Left ventricle myocardium inferior (tissue), 1 donor: ENCODE measurements at regions not wholly inside any gene's neighbourhood (a gene's known extent, or its start where the extent isn't known, plus 50 kb on each side); places are given as distances from the start of the nearest gene placed in this dataset.

Experiments used
- DNase-seq: peaks from one replicate; pipeline ENCODE4 v3.0.0-alpha.2; 2020
- H3K27ac ChIP-seq: fragments of 200-600 bp; replicated peaks from 2 replicates; pipeline ENCODE4 v1.8.0; 2021
- H3K27me3 ChIP-seq: fragments of 200-600 bp; 2 replicates; pipeline ENCODE4 v1.8.0; 2021; ENCODE audit warnings: low read depth
- H3K36me3 ChIP-seq: fragments of 200-600 bp; 2 replicates; pipeline ENCODE4 v1.8.0; 2021
- H3K4me1 ChIP-seq: fragments of 200-600 bp; 2 replicates; pipeline ENCODE4 v1.8.0; 2021
- H3K4me3 ChIP-seq: fragments of 200-600 bp; 2 replicates; pipeline ENCODE4 v1.8.0; 2021; ENCODE audit warnings: mild to moderate bottlenecking, moderate library complexity
- H3K9me3 ChIP-seq: fragments of 200-600 bp; replicated peaks from 2 replicates; pipeline ENCODE4 v1.8.0; 2021
- intact Hi-C: fragments of 100-400 bp; cut with micrococcal nuclease; formaldehyde crosslinking; loops from one replicate; pipeline ENCODE4 v1.11.0; 2022
- TF ChIP-seq, protein P1 (sequence below): fragments of 200-600 bp; IDR thresholded peaks from 2 replicates; pipeline ENCODE4 v1.8.0; 2021; ENCODE audit warnings: antibody characterized with exemption, mild to moderate bottlenecking, borderline replicate concordance
- donor health status: DM: no; HTN: yes; CAD: no; lungs with severe emphysema.

DNA sequence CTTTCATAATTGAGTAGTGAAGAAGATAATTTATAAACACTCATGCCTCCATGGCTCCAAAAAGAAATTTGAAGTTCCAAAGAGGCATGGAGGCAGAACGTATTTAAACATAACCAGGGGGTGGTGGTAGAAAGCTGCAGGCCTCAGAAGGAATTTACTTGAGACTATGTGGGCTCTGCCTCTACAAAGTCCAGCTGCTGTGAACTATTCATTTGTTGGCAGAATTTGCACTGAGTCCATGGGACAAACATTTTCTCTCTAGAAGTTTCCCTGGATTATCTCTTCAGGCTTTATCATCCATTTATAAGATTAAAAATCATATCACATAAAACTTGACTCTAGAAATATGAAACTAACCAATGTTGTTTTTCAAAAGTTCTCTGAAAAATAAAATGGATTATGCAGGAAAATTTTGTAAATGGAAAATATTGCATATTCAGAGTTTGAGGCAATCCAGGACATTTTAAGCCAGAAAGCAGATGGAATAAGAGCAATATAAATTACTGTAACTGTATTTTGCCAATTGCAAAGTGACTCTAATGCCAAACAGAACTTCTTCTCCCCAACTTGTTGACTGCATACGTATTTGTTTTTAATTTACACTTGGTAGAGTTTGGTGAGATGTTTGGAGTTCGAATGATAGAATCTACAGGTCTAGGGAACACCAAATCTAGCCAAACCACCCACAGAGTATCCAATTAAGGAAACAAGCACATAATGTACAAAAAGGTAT is 258.2 kb downstream of the ENC1 start:
- H3K4me1 ChIP-seq, result peaks cover 68% of the 10 kb centered on the region
- H3K27ac ChIP-seq, result peak overlapping the region; percentile 81

GRCh38 chr5:74380193-74380592 is 260.3 kb downstream of the ENC1 start:
- TF ChIP-seq, protein P1, sequence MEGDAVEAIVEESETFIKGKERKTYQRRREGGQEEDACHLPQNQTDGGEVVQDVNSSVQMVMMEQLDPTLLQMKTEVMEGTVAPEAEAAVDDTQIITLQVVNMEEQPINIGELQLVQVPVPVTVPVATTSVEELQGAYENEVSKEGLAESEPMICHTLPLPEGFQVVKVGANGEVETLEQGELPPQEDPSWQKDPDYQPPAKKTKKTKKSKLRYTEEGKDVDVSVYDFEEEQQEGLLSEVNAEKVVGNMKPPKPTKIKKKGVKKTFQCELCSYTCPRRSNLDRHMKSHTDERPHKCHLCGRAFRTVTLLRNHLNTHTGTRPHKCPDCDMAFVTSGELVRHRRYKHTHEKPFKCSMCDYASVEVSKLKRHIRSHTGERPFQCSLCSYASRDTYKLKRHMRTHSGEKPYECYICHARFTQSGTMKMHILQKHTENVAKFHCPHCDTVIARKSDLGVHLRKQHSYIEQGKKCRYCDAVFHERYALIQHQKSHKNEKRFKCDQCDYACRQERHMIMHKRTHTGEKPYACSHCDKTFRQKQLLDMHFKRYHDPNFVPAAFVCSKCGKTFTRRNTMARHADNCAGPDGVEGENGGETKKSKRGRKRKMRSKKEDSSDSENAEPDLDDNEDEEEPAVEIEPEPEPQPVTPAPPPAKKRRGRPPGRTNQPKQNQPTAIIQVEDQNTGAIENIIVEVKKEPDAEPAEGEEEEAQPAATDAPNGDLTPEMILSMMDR, result no peak
- H3K4me3 ChIP-seq, result no peak overlapping the region
- H3K36me3 ChIP-seq, result no peaks in the 10 kb centered on the region
- no peak for DNase-seq
- H3K27ac ChIP-seq, result peak overlapping the region; percentile 43
- peaks cover 7% of the 10 kb centered on the region for H3K9me3 ChIP-seq
- intact Hi-C loops, result no loop called here
- H3K4me1 ChIP-seq, result peaks cover 65% of the 10 kb centered on the region
- H3K27me3 ChIP-seq, result no peaks in the 10 kb centered on the region

More for the DNA sequence above, 258.2 kb downstream of the ENC1 start:
- TF ChIP-seq, protein P1, result no peak
- no peaks in the 10 kb centered on the region for H3K9me3 ChIP-seq
- H3K4me3 ChIP-seq, result no peak overlapping the region
- intact Hi-C loops, result no loop called here
- DNase-seq, result no peak
- no peaks in the 10 kb centered on the region for H3K36me3 ChIP-seq
- no peaks in the 10 kb centered on the region for H3K27me3 ChIP-seq

GRCh38 chr5:74378464-74378863 is 262.1 kb downstream of the ENC1 start:
- Histone ChIP-seq H3K27ac (no peak overlapping the region), H3K27me3 (no peaks in the 10 kb centered on the region), H3K4me1 (peaks cover 48% of the 10 kb centered on the region), H3K36me3 (no peaks in the 10 kb centered on the region), H3K4me3 (no peak overlapping the region), H3K9me3 (peaks cover 7% of the 10 kb centered on the region)
- no peak for DNase-seq
- intact Hi-C loops, result no loop called here
- TF ChIP-seq, protein P1, result no peak

DNA sequence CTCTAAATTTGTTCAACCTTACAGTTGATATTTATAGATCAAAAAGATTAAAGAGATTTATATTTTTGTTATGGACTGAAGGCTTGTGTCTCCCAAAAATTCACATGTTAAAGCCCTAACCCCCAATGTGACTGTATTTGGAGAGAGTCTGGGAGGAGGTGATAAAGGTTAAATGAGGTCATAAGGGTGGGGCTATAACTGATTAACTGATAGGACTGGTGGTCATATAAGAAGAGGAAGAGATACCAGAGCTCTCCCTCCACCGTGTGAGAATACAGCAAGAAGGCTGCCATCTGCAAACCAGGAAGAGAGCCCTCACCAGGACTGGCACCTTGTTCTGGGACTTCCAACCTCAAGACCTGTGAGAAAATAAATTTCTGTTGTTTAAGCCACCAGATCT is 264.3 kb downstream of the ENC1 start:
- Histone ChIP-seq H3K27me3 (no peaks in the 10 kb centered on the region), H3K36me3 (no peaks in the 10 kb centered on the region), H3K9me3 (peaks cover 7% of the 10 kb centered on the region), H3K27ac (no peak overlapping the region), H3K4me3 (no peak overlapping the region), H3K4me1 (peaks cover 28% of the 10 kb centered on the region)
- intact Hi-C loops, result no loop called here
- TF ChIP-seq, protein P1, result no peak
- DNase-seq, result no peak

DNA sequence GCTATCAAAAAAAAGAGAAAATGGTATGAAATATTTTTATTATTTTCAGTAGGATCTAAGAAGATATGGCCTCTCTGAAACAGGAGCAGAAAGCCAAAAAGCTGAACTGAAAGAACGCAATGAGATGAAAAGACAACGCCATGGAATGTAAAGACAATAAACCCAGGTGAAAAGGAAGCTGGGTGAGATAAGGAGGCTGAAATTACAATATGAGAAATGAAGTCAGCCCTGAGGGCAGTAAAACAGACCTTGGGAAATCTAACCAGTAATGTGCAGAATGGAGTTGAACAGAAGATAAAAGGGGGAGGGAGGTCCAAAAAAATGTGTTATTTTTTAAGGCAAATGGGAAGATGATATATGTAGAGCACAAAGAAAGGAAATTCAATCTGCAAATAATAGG is 265.3 kb downstream of the ENC1 start:
- DNase-seq, result no peak
- Histone ChIP-seq H3K36me3 (no peaks in the 10 kb centered on the region), H3K4me3 (no peak overlapping the region), H3K27me3 (no peaks in the 10 kb centered on the region), H3K27ac (no peak overlapping the region), H3K4me1 (peaks cover 29% of the 10 kb centered on the region), H3K9me3 (peaks cover 7% of the 10 kb centered on the region)
- TF ChIP-seq, protein P1, result no peak
- intact Hi-C loops, result no loop called here
